GM21529 (cell line): ENCODE measurements at regions not wholly inside any gene's neighbourhood (a gene's known extent, or its start where the extent isn't known, plus 50 kb on each side); places are given as distances from the start of the nearest gene placed in this dataset.
"Not testable (repeated sequence)": the region's sequence is repeated elsewhere in the genome, so short reads cannot be mapped to it uniquely, and the experiment has no call there.

ENCODE experiments used
- ATAC-seq: cut with Tn5 transposase; IDR thresholded peaks from one replicate; pipeline ENCODE4 v1.9.1; 2021; ENCODE audit not compliant: unreplicated experiment

GRCh38 chr1:101474039-101474665 is 237.3 kb downstream of the S1PR1 start:
- ATAC-seq = no peak

GRCh38 chr1:101476541-101476940 is 239.7 kb downstream of the S1PR1 start:
- ATAC-seq = no peak

GRCh38 chr1:101479945-101480344 is 243.1 kb downstream of the S1PR1 start:
- ATAC-seq = no peak

GRCh38 chr1:101482306-101482705 is 245.5 kb downstream of the S1PR1 start:
- no peak for ATAC-seq

GRCh38 chr1:101483982-101484688 is 247.3 kb downstream of the S1PR1 start:
- ATAC-seq = no peak

GRCh38 chr1:101484689-101485338 is 248.0 kb downstream of the S1PR1 start:
- no peak for ATAC-seq

- ATAC-seq = no peak
These were observed 248.9 kb downstream of the S1PR1 start for GRCh38 chr1:101485712-101486111.

GRCh38 chr1:101492144-101492543 is 255.3 kb downstream of the S1PR1 start:
- ATAC-seq = not testable (repeated sequence)

- not testable (repeated sequence) for ATAC-seq
These were observed 257.1 kb downstream of the S1PR1 start for GRCh38 chr1:101493920-101494319.

GRCh38 chr1:101496109-101496508 is 259.3 kb downstream of the S1PR1 start:
- ATAC-seq = no peak

- no peak for ATAC-seq
These were observed 261.2 kb downstream of the S1PR1 start for GRCh38 chr1:101497881-101498559.

GRCh38 chr1:101504106-101504505 is 267.3 kb downstream of the S1PR1 start:
- not testable (repeated sequence) for ATAC-seq

- ATAC-seq = not testable (repeated sequence)
These were observed 268.4 kb downstream of the S1PR1 start for GRCh38 chr1:101505240-101505639.

GRCh38 chr1:101506541-101507164 is 269.8 kb downstream of the S1PR1 start:
- ATAC-seq = peak; percentile 88

- ATAC-seq = no peak
These were observed 270.7 kb downstream of the S1PR1 start for GRCh38 chr1:101507547-101507971.

GRCh38 chr1:101508913-101509312 is 272.1 kb downstream of the S1PR1 start:
- no peak for ATAC-seq

GRCh38 chr1:101509370-101509769 is 272.6 kb downstream of the S1PR1 start:
- no peak for ATAC-seq

- no peak for ATAC-seq
These were observed 274.5 kb downstream of the S1PR1 start for GRCh38 chr1:101511202-101511891.

- ATAC-seq = peak; percentile 94
These were observed 283.5 kb downstream of the S1PR1 start for GRCh38 chr1:101520302-101520701.

GRCh38 chr1:101522486-101522885 is 285.7 kb downstream of the S1PR1 start:
- ATAC-seq = no peak
